ENCODE measurements at regions not wholly inside any gene's neighbourhood (a gene's known extent, or its start where the extent isn't known, plus 50 kb on each side); places are given as distances from the start of the nearest gene placed in this dataset.

GRCh38 chr5:135696317-135696716, 117.5 kb upstream of the CXCL14 start:
- TF ChIP-seq REST (IDR thresholded peaks at IDR 0.05; ENCODE audit: insufficient read depth in 1 of 2, low read depth in 2 of 2, low read length in 1 of 2), result no peak
- no peak for TF ChIP-seq CTCF (IDR thresholded peaks at IDR 0.05)
- no peak for TF ChIP-seq POLR2AphosphoS5 (IDR thresholded peaks at IDR 0.05; ENCODE audit: low read depth, low read length)
- TF ChIP-seq TCF7L2 (IDR thresholded peaks at IDR 0.05; ENCODE audit: low read depth, low read length), result no peak

All from Panc1 (cell line).